OCI-LY7 (cell line): ENCODE measurements at regions not wholly inside any gene's neighbourhood (a gene's known extent, or its start where the extent isn't known, plus 50 kb on each side); places are given as distances from the start of the nearest gene placed in this dataset.

Experiments
- CTCF ChIP-seq: fragments of 200-600 bp; sonication (generic); conservative IDR thresholded peaks from 2 replicates; pipeline ENCODE4 v1.5.1; 2014; ENCODE audit warnings: mild to moderate bottlenecking, antibody characterized with exemption, low read length, moderate library complexity, mixed read lengths
- EZH2phosphoT487 ChIP-seq: fragments of 200-600 bp; sonication (generic); IDR thresholded peaks from 2 replicates; pipeline ENCODE4 v1.6.1; 2018; ENCODE audit warnings: low read depth, borderline replicate concordance, mild to moderate bottlenecking, mixed run types, antibody characterized with exemption, low read length, moderate library complexity, mixed read lengths

- TF ChIP-seq CTCF: no peak
- TF ChIP-seq EZH2phosphoT487: no peak
Measured at GRCh38 chr2:21263622-21264021, 139.9 kb downstream of the TDRD15 start.
